ENCODE measurements at regions not wholly inside any gene's neighbourhood (a gene's known extent, or its start where the extent isn't known, plus 50 kb on each side); places are given as distances from the start of the nearest gene placed in this dataset.

DNA sequence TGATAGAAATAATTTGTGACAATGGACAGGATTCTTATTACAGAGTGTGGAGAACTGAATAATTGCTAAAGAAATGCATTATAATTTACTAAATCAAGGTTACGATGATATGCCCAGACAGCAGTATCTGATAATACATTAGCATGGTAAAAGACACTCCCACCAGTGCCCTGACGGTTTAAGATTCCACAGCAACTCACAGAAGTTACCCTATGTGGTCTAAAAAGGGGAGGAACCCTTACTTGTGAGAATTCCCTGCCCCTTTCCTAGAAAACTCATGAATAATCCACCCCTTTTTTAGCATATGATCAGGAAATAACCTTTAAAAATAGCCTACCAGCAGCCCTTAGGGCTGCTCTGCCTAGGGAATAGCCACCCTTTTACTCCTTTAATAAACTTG lies 244.7 kb upstream of the SLC24A2 start:
- H3K4me1 Mint-ChIP-seq = peaks cover 7% of the 10 kb centered on the region
- no peaks in the 10 kb centered on the region for H3K9me3 Mint-ChIP-seq
- DNase-seq = no peak

DNA sequence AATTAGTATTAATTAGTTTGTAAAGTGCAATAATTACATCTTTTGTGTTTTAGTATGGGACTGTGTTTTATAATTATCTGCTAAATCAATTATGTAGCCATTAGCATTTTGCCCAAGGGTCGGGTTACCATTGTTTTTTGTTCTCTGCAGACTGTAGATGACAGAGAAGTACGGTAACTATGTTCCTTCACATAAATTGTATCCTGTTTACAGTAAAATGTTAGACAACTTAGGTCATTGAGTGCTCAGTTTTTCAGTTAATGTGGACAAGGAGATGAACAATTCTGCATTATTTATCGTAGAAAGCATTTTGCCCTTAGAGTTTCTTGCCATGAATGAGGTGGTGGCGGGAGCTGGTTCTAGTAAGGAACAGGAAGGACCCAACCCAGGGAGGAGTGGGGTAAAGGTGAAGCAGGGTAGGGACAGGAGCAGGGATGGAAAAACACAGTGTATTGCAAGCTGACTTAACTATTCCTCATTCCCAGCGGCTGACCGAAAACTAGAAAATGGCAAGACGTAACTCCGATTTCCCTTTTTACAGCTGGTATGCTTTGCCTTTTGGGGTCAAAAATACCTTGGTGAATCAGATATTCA lies 243.7 kb upstream of the SLC24A2 start:
- peaks cover 8% of the 10 kb centered on the region for H3K27me3 Mint-ChIP-seq
- no peak overlapping the region for H3K27ac Mint-ChIP-seq

More for the DNA sequence above, 244.7 kb upstream of the SLC24A2 start:
- no peak for ATAC-seq
- no peak overlapping the region for H3K27ac Mint-ChIP-seq
- H3K4me3 Mint-ChIP-seq = no peak overlapping the region
- H3K27me3 Mint-ChIP-seq = peaks cover 8% of the 10 kb centered on the region

DNA sequence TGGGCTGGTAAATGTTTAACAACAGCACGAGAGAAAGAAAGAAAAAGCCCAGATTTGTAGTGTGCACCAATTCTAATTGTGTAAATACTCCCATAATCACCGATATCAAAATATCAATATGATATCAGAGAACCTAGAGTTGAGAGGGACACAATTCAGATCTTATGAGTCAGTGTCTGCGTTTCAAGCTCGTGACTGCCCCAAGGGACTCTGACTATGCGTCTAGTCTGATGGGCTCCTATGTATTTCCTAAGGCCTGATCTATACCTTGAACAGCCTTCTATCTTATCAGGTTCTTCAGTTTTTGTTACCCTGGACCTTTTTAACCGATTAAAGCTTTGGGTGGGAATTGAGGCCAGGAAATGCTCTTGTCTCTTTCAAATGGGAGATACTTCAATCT lies 243.0 kb upstream of the SLC24A2 start:
- H3K4me1 Mint-ChIP-seq = peaks cover 7% of the 10 kb centered on the region
- H3K27me3 Mint-ChIP-seq = peaks cover 8% of the 10 kb centered on the region
- DNase-seq (no peak), ATAC-seq (no peak)
- no peak overlapping the region for H3K4me3 Mint-ChIP-seq
- no peak overlapping the region for H3K27ac Mint-ChIP-seq
- H3K9me3 Mint-ChIP-seq = no peaks in the 10 kb centered on the region

More for the DNA sequence above, 243.7 kb upstream of the SLC24A2 start:
- no peak for ATAC-seq
- H3K4me1 Mint-ChIP-seq = peaks cover 7% of the 10 kb centered on the region
- H3K9me3 Mint-ChIP-seq = no peaks in the 10 kb centered on the region
- H3K4me3 Mint-ChIP-seq = no peak overlapping the region
- DNase-seq = no peak

DNA sequence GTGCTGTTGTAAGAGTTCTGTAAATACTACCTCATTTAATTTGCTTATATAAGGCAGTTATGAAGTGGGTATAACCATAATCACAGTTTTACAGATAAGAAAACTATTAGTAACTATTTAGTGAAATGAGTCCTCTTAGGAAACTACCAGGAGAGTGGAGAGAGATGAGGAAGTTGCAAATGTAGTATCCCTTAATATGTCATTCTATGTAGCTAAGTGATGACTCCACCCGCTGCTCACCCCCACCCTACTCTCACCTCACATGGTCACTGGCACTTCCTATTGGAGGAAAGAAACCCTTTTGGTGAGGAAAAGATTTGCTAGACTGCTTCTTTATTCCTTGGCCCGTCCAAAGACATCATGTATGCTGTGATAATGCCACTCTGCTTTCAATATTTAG lies 241.8 kb upstream of the SLC24A2 start:
- DNase-seq (no peak), ATAC-seq (no peak)
- Mint-ChIP-seq H3K4me1 (peaks cover 7% of the 10 kb centered on the region), H3K27me3 (peaks cover 8% of the 10 kb centered on the region), H3K9me3 (no peaks in the 10 kb centered on the region), H3K27ac (peak overlapping the region in 1 of 2 donors; percentile 20), H3K4me3 (no peak overlapping the region)

DNA sequence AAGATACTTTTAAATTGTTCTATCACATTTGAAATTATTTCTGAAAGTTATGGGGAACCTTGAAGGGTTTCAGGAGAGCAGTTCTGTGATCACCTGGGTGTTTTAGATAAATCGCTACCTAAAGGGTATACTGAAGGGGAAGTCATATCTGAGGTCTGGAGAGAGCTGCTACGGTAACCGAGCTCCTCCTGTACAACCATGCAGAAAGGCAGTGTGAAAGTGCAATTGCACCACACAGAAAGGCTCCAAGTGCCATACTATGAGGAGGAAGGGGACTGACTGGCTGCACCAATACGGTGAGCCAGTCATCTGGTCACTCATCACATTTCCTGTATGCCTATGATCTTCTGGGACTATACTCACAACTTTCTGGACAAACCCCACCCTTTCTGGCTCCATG lies 241.4 kb upstream of the SLC24A2 start:
- ATAC-seq = no peak
- Mint-ChIP-seq H3K27ac (no peak overlapping the region), H3K27me3 (peaks cover 8% of the 10 kb centered on the region), H3K4me1 (peaks cover 7% of the 10 kb centered on the region), H3K4me3 (no peak overlapping the region), H3K9me3 (no peaks in the 10 kb centered on the region)
- no peak for DNase-seq

DNA sequence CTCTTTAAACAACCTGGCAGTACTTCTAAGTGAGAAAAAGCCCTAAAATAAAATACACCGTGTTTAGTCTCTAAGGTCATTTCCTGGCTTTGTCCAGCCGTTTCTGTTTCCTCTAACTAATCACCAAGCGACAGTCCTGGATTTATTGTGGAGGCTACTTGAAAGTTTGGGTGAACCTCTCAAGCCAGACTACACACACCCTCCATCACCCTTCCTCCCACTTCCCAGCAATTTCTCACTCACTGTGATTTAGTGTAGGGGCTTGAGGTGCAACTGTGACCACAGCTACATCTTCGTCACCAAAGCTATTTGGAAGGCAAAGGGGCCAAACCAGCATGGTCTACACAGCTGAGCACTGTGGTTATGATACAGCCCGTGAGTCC lies 240.0 kb upstream of the SLC24A2 start:
- Mint-ChIP-seq H3K4me3 (no peak overlapping the region), H3K27me3 (peaks cover 8% of the 10 kb centered on the region), H3K27ac (no peak overlapping the region), H3K4me1 (peaks cover 6% of the 10 kb centered on the region), H3K9me3 (no peaks in the 10 kb centered on the region)
- DNase-seq = no peak
- no peak for ATAC-seq

DNA sequence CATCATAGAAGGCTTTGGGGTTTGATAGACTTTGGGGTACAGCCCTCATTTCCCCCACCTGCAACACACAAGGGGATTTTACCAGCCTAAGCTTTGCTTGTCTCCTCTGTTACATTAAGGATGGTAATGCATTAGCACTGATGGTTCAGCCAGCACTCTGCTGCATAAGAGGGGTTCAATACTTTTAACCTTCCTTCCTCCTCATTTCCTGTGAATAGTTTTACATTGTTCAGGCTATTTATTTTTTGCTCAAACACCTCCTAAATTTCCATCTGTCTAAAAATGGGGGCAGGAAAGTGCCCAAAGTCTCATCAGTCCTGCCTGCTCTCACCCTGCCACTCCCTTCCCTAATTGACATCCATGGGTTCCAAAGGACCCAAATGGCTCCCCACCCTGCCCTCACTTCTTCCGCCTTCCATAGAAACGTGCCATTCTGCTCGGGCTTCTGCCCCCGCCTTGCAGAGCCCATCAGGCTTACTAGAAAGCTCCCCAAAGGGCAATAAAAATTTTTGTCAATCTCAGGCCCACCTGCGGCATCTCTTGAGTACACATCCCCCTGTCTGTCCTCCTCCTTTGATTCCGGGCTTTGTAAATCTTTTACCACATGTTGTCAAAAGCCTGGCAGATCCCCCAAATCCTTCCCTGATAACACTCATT lies 239.5 kb upstream of the SLC24A2 start:
- Mint-ChIP-seq H3K9me3 (no peaks in the 10 kb centered on the region), H3K27ac (no peak overlapping the region), H3K4me1 (peaks cover under 1% of the 10 kb centered on the region), H3K27me3 (peaks cover 8% of the 10 kb centered on the region), H3K4me3 (no peak overlapping the region)
- ATAC-seq = no peak
- DNase-seq = no peak

DNA sequence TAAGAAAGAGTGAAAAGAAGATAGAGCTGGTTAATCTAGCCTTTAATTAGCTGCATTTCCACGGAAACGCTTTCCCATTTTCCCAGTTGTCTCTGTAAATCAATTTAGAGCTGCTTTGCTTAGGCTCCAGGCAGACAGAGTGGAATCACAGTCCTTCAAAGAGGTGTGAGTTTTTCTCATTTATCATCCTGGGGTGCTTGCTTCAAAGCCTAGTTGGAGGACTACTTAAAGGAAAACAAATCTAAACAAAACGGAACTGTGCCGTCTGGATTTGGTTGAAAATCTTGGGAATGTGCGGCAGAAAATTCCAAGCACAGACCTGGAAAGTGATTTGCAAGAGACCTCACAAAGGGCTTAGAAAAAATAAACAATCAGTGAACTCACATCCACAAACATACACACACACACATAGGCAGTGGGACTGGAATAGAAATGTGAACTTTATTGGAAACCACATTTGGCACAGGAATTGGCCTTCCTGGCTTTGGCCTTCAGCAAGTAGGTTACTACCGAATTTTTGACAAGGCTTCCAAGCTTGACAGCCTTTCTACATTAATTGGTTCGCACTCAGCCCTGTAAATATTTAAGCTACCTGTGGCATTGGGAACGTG lies 235.2 kb upstream of the SLC24A2 start:
- H3K4me3 Mint-ChIP-seq = no peak overlapping the region
- no peaks in the 10 kb centered on the region for H3K27me3 Mint-ChIP-seq
- no peaks in the 10 kb centered on the region for H3K9me3 Mint-ChIP-seq
- H3K27ac Mint-ChIP-seq = no peak overlapping the region
- DNase-seq = no peak
- no peaks in the 10 kb centered on the region for H3K4me1 Mint-ChIP-seq
- ATAC-seq = no peak

DNA sequence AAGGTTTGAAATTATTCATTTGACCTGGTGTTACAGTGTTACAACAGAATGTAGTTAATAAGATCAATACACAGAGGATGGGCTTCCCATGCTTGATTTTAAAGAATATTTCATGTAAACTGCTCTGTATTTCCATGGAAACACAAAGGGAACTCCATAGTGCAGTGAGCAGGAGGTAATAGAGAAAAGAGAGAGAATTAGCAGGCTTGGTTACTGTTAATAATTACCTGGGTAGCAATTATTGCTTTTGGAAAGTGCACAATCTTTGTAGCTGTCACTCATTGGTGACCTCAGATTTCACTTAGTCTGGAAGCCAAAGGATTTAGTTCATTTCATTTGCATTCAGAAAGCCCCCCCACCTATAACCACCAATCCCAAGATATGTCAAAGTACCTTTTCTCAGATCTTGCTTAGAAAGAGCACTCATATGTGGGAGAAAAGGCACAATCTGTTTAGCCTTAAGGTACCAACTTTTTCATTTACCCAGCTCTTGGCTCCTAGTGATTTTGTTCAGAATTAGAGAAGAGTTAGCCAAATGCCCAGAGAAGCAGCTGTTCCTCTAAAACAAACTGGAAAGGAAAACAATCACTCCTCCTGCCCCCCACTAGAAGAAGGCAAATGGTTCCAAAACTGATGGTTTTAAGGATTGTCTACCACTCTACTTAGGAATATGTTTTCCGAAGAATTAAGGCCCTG lies 234.5 kb upstream of the SLC24A2 start:
- H3K9me3 Mint-ChIP-seq = no peaks in the 10 kb centered on the region
- no peak overlapping the region for H3K27ac Mint-ChIP-seq
- DNase-seq (no peak), ATAC-seq (no peak)
- H3K4me3 Mint-ChIP-seq = no peak overlapping the region
- H3K4me1 Mint-ChIP-seq = no peaks in the 10 kb centered on the region
- no peaks in the 10 kb centered on the region for H3K27me3 Mint-ChIP-seq

DNA sequence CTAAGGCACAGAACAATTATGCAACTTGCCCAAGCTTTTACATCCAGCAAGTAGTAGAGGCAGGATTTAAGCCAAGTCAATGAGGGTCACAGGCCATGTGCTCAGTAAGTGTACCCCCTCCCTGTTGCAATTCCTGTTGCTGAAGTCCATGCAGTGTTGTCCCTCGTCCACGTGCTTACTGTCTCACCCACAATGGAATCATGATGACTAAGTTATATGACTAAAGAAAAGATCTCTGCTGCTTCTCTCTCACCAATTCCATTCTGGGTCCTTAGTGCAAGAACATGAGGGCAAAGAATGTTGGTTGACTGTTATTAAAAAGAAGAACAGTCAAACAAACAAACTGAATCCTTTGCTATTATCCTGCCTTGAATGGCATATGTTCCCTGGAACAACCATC lies 233.6 kb upstream of the SLC24A2 start:
- DNase-seq = no peak
- no peak for ATAC-seq
- H3K27ac Mint-ChIP-seq = no peak overlapping the region
- H3K4me1 Mint-ChIP-seq = no peaks in the 10 kb centered on the region
- no peak overlapping the region for H3K4me3 Mint-ChIP-seq
- no peaks in the 10 kb centered on the region for H3K27me3 Mint-ChIP-seq
- H3K9me3 Mint-ChIP-seq = no peaks in the 10 kb centered on the region

DNA sequence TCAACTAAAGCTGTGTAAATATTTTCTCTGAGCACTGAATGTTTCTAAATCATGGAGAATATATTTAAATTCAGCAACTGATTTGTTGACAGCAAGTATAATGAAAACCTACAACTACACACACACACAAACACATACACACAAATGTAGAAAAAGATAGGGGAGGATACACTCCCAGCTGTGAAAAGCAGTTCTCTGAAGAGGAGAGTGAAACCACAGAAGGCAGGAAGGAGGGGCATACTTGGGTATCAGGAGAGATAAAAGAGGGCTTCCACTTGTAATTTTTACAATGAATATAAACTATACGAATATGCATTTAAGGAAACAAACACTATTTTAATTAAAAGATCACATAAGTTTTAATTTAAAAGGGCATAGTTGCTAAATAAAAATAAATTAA lies 227.8 kb upstream of the SLC24A2 start:
- Mint-ChIP-seq H3K4me1 (peaks cover 33% of the 10 kb centered on the region), H3K27ac (no peak overlapping the region), H3K9me3 (peaks cover 10 to 15% of the 10 kb centered on the region in 2 donors), H3K27me3 (no peaks in the 10 kb centered on the region), H3K4me3 (no peak overlapping the region)
- DNase-seq (no peak), ATAC-seq (no peak)

DNA sequence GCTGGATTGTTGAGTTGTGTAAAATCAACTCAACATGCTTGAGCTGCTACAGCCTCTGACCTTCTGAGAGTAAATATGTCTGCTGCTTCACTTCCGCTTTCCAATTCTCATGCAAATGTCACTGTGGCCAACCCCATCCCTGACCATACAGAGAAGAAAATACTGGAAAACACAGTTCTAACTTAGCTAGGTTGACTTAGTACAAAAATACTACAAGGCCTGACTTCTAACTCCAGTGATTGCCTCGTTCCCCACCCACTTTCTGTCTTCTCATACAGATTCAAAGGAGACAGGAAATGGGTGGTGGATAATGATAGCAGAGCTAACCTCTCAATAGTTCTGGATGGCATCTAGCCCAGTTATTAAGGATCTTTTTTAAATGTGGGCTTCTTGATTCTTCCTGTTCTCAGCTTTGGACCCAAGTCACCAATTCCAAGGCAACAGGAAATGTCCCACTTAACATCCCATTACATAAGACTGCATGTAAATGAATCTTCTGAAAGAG lies 226.6 kb upstream of the SLC24A2 start:
- Mint-ChIP-seq H3K27me3 (no peaks in the 10 kb centered on the region), H3K4me1 (peaks cover 33% of the 10 kb centered on the region), H3K9me3 (peaks cover 17 to 21% of the 10 kb centered on the region in 2 donors), H3K27ac (no peak overlapping the region), H3K4me3 (no peak overlapping the region)
- no peak for ATAC-seq
- no peak for DNase-seq

DNA sequence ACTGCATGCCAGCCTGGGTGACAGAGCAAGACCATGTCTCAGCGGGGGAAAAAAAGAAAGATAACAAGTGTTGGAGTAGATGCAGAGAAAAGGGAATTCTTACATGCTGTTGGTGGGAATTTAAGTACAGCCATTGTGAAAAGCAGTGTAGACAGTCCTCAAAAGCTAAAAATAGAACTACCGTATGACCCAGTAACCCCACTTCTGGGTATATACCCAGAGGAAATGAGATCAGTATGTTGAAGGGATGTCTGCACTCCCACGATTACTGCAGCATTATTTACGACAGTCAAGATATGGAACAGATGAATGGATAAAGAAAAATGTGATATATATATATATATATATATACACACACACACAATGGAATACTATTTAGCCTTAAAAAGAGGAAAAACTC lies 225.3 kb upstream of the SLC24A2 start:
- Mint-ChIP-seq H3K4me1 (peaks cover 33% of the 10 kb centered on the region), H3K27ac (no peak overlapping the region)
- ATAC-seq = no peak

DNA sequence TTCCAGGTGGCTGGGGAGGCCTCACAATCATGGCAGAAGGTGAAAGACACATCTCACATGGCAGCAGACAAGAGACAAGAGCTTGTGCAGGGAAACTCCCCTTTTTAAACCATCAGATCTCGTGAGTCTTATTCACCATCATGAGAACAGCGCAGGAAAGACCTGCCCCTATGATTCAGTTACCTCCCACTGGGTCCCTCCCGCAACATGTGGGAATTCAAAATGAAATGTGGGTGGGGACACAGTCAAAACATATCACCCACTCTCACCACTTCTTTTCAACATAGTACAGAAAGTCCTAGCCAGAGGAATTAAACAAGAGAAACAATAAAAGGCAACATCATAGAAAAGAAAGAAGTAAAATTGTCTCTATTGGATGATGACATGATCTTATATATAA lies 223.4 kb upstream of the SLC24A2 start:
- H3K27me3 Mint-ChIP-seq = no peaks in the 10 kb centered on the region
- peaks cover 33% of the 10 kb centered on the region for H3K4me1 Mint-ChIP-seq
- no peak for DNase-seq
- ATAC-seq = no peak
- H3K27ac Mint-ChIP-seq = no peak overlapping the region
- H3K9me3 Mint-ChIP-seq = peaks cover 24 to 27% of the 10 kb centered on the region in 2 donors
- H3K4me3 Mint-ChIP-seq = no peak overlapping the region

More for the DNA sequence above, 225.3 kb upstream of the SLC24A2 start:
- no peak for DNase-seq
- Mint-ChIP-seq H3K27me3 (no peaks in the 10 kb centered on the region), H3K4me3 (no peak overlapping the region), H3K9me3 (peaks cover 17 to 21% of the 10 kb centered on the region in 2 donors)

DNA sequence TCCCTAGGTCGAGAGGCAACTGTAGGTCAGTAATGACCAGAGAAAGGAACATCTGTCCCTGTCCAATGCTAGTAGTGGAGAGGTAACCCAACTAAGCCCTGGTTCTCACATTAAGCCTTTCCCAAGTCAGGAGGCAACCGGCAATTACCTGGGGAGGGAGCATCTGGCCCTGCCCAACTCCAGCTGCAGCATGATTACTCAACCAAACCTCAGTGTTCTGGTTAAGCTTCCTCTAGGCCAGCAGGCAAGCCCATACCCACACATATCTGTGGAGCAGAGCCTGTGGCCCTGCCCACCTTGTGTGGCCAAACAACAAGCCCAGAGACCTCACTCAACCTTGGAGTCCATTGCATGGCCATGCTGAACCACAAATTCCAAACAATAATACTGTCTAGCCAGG lies 220.8 kb upstream of the SLC24A2 start:
- DNase-seq (no peak), ATAC-seq (no peak)
- peaks cover 23 to 24% of the 10 kb centered on the region in 2 donors for H3K9me3 Mint-ChIP-seq
- H3K4me3 Mint-ChIP-seq = no peak overlapping the region
- H3K4me1 Mint-ChIP-seq = peaks cover 17% of the 10 kb centered on the region
- no peaks in the 10 kb centered on the region for H3K27me3 Mint-ChIP-seq
- H3K27ac Mint-ChIP-seq = no peak overlapping the region

DNA sequence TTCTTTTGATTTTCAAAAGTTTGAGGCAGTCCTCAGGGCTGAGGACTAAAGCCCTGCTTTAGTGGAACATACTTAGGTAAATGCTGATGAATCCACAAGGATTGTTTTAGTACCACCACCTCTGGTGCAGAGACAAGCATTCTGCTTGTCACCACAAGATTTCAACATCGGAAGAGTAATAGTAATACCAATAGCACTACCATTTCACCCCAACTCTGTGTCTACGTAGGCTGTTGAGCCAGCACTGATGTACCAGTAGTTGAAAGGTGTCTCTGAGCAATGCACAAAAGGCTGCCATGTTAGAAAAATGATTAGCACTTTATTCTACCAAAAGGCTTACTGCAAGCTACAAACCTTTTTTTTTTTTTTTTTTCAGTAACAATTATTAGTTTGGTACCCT lies 213.2 kb upstream of the SLC24A2 start:
- DNase-seq = no peak
- Mint-ChIP-seq H3K4me3 (no peak overlapping the region), H3K9me3 (peaks cover 4 to 6% of the 10 kb centered on the region in 2 donors), H3K27me3 (no peaks in the 10 kb centered on the region), H3K4me1 (peaks cover 34% of the 10 kb centered on the region), H3K27ac (no peak overlapping the region)
- ATAC-seq = no peak
